Activated CD8-positive, alpha-beta memory T cell treated with anti-CD3 and anti-CD28 coated beads, Interleukin-2, amount 50 U/mL, for 24 hours (primary cell): ENCODE measurements at regions not wholly inside any gene's neighbourhood (a gene's known extent, or its start where the extent isn't known, plus 50 kb on each side); places are given as distances from the start of the nearest gene placed in this dataset.

Experiments used
- DNase-seq: peaks from one replicate; pipeline ENCODE4 v3.0.0-alpha.2; 2020; ENCODE audit errors: extremely low read depth

DNA sequence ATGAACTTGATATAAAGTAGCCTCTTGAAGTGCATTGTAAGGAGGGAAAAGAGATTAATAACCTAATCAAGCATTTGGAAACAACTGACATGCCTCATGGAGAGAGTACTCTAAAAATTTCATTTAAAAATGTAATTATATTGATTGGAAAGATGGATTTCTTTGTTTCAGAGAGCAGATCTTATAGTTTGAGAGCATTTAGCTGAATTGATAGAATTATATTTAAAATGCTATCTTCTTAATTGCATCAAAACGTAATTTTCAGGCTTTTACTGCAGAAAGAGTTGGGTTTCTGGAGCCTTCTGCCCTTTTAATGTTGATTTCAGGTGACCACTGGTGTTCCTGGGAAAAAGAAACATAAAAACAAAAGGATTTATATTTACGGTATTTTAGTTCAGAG is 130.6 kb downstream of the EDN3 start:
- DNase-seq, result no peak

DNA sequence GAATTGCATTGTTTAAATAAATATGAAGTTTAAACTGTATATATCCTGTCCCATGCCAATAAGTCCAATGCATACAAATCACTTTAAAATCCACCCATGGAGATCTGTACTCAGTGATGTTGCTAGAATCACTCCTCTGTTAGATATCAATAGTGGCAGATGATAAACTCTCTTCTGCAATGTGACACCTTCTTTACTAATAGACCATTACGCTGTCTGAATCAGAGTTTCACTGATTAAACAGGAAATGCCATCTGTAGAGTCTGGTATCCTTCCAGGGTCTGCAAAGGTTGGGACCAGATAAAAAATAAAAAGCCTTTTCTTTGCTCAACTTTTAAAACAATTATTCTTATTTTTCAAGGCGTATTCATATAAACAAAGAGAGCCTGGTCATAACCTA is 134.5 kb downstream of the EDN3 start:
- no peak for DNase-seq

DNA sequence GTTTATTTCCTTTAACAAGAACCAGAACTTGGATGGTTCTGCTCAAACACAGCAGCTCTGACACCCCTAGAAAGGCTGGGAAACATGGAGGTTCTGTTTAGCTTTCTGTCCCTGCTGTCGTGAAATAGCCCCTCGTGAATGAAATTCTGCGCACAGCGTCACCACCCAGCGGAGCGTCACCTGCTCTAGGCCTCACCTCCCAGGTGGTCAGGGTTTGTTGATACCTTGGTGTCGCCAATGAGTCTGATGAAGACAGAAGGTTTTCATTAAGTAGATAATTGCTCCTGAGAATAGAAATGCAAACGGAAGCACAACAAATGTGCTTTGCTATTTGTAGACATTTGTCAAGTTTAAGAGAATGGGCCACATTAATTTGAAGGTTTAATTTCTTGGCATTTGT is 135.1 kb downstream of the EDN3 start:
- no peak for DNase-seq

DNA sequence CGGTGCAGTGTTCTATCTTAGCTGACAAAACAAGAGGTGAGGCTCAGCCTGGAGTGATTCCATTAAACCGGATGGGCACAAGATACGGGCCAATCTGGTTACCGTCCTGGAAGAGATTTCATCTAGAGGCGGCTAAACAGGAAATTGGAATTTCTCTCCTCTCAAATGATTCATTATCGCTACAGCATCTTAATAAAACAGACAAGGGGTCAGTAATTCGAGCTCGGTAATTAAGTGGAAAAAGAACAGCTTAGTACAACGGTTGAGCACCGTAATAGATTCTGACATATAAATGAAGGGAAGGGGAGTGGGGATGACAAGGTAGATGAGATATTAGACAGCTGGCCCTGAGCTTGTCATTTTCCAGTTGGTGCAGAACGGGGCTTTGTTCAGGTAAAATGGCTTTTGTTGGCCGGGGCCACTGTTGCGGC is 137.2 kb downstream of the EDN3 start:
- no peak for DNase-seq

DNA sequence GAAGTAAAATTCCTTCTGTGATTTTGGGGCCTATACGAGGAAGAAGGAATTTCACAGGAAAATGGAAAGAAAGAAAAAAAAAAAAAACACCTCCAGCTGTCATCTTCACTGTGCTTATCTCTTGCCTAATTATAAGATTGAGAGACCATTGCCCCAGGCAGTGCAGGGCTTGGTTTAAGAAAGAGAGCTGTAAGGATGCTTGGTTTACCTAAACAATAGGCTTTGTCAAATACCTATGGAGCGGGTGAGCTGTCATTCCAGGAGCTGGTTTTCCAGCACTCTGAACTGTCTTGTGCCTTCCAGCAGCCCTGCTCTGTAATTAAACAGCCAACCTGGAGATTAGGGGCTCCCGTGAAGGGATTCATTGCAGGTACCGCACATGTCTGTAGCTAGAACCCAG is 137.8 kb downstream of the EDN3 start:
- no peak for DNase-seq

DNA sequence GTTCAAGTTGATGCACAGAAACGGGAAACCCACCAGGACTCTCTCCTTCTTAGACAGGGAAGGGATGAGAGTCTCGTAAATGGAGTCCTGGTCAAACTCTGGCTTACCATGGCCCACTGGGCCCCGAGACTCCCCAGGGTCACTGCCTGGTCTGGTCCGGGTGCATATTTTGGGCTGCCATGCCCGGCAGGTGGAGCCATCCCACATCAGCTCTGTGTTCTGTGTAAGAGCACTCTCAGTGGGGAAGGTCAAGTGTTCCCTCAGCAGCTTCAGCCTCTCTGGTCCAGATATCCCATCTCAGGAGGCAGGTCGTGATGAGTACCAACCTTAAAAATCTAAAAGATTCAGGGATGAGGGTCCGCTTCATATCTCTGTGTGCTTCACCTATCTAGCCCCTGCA is 138.8 kb downstream of the EDN3 start:
- no peak for DNase-seq

DNA sequence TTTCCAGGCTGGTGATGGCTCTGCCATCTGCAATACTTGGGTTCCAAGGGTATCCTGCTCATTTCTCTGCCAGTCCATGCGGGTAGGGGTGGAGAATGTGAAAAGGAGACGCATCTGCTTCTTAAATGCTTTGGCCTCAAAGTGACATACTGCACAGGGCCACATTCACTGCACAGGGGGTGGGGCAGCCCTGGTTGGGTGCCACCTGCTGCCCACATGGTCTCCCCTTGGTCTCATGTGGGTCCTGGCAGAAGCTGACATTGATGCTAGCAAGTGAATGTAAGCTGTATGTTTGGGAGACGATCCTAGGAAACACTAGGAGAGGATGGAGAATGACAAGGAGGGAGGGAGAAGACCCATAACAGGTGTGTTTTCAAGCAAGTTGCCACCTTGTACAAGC is 140.9 kb downstream of the EDN3 start:
- no peak for DNase-seq

DNA sequence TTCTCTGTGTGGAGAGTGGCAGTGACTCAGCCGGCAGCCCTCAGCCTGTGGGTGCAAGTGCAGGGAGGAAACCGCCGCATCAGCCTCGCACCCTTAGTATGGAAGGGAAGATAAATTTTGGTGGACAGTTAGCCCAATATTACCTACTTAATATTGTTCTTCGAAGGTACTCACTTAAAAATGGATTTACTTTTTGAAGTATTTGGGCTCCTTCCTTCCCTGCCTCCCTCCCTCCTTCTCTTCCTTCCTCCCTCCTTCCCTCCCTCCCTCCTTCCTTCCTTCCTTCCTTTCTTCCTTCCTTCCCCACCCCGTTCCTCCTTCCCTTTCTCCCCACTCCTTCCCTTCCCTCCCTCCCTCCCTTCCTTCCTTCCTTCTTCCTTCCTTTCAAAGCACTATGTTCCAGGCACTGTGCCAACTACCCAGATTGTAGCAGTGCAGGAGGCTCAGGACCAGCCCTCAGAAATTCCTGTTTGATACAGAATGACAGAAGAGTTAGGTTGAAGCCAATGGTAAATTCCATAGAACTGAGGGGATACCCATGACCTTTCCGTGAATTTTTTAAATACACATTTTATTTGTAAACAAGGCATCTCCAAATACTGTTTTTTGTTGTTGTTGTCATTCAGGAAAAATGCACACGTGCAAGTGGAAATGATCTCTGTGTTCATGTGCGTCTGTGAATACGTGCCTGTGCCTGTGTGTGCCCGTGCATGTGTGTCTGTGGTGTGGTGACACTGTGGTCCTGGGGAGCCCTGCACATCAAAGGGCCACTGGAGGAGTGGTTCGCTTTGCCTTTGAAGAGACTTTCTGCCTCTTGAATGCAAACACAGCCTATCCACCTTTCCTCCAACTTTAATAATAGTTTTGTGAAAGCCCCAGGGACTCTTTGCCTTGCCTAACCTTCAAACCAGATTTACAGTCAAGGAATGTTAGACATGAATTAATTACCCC is 141.7 kb downstream of the EDN3 start:
- DNase-seq, result no peak

DNA sequence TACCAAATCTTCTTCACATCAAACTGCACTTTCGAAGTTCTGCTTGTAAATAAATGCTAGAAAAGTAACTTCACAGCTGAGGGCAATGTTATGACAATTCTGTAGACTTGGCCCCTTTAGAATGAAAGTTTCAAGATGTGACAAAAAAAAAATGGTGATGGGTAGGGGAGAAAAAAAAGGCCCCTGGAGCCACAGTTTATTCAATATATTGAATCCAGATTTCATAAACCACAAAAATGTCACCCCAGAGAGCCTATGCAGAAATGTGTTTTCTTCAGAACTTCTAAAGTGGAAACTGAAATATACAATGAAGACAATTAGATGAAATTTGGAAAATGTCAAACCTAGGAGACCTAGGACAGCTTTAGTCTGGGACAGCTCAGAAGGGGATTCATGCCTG is 143.1 kb downstream of the EDN3 start:
- DNase-seq, result no peak

DNA sequence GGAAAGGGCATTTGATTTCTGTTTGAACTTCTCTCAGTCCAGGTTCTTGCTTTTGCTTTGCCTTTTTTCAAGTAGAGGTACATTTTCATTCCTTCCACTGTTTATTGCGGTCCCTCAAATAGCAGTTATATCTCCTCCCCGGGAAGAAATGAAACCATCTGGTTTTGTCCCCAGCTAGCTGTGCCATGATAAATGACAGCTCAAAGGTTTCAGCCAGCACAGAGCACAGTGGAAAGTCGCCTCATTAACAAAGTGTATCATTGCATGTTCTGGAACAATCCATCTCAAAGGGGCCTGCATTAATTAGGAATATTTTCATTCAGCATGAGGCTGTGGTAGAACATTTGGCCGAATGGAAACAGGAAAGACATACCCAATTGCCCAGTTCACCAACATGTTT is 146.0 kb downstream of the EDN3 start:
- no peak for DNase-seq

DNA sequence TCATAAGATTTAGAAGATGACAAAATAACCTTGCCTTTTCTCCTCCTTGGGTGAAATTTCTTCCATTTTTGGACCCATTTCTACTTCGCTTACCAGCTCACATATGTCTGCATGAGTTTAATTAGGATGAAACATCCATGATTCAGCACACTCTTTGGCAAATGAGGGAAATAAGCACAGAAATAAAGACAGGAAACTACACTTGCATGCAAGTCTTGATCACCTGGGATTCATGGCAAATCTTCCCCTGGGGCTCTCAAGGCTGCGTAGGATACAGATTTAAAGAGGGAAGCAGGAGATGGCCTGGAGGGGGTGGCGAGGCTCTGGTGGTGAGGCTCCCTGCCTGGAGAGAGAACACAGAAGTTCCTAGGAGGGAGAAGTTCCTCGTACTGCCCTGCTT is 147.8 kb downstream of the EDN3 start:
- DNase-seq, result no peak

DNA sequence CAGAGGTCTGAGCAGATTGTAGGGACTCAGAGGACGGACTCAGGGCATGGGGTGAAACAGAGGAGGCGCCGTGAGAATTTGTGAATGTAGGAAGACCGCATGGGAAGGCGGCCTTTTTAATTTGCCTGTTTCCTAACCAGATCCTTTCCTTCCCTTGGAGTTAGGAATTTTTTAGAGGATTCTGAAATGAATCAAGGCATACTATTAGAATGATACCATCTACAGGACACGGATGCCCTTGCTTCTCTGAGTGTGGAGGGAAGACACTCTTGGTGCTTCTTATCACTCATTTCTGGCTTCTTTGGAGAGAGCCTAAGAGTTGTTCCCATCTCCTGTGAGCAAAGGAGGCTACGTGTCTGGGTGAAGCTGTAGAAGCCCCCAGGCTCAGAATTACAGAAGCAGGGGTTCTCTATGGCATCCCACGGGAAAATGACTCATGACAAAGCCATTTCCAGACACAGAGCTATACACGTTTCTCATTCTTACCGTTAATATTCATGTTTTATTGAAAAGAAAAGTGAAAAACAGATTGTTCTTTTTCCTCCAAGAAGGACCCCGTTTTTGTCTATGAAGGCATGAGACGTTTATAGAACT is 148.5 kb downstream of the EDN3 start:
- no peak for DNase-seq

DNA sequence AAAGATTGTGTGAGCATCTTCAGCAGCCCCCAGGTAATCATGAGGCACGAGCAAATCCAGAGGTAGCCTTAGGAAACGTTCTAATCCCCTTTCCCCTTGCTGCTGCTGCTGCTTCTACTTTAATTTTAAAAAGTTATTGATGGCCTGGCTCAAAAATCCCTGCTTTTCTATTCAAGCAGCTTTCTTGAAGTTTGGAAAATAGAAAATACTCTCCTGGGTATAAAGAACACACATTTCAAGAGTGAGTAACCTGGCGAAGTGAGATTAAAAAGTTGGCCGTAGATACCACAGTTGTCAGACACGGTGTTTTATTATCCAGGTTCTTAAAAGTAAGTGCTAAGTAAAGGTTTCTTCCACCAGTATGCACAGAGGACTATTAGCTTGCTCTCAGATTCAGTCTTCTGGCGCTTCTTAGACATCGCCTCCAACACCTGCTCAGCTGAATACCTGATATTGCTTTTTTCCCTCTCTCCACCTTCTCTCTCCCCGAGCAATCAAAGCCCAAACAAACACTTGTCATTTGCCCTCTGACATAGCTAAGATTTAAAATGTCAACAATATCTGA is 150.7 kb downstream of the EDN3 start:
- DNase-seq, result no peak

DNA sequence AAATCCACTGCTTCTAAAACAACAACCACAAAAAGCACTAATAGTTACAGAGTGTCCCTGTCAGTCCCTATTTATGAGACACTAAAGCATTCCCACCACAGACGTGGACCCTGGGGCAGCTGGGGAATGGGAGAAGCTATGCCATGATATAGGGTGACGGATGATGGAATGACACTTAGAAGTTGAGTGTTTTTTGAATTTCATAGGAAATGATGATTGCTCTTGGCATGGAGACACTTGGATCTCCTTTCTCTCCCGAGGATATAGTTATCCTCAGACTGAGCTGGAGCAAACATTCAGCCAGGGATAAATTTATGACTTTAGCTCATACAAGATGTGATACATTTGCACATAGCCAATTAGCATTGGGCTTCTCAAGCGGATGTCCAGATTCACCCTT is 151.2 kb downstream of the EDN3 start:
- no peak for DNase-seq

DNA sequence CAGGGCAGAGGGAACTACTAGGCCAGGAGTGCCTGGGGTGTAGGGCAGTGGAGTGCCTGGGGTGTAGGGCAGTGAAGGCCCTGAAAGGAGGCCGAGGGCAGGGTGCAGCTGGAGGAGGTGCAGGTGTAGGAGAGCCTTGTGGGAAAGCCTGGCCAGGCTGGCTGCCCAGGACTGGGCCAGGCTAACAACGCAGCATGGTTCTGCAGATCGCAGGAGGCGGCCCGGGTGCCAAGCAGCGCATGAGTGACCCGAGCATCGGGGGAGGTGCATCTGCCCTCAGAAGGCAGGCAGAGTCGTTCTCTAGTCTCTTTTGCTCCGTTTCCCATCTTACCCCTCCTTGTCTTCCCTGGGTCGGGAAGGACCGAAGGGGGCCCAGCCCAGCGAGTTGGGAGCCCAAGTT is 151.5 kb upstream of the PHACTR3 start:
- DNase-seq, result no peak

DNA sequence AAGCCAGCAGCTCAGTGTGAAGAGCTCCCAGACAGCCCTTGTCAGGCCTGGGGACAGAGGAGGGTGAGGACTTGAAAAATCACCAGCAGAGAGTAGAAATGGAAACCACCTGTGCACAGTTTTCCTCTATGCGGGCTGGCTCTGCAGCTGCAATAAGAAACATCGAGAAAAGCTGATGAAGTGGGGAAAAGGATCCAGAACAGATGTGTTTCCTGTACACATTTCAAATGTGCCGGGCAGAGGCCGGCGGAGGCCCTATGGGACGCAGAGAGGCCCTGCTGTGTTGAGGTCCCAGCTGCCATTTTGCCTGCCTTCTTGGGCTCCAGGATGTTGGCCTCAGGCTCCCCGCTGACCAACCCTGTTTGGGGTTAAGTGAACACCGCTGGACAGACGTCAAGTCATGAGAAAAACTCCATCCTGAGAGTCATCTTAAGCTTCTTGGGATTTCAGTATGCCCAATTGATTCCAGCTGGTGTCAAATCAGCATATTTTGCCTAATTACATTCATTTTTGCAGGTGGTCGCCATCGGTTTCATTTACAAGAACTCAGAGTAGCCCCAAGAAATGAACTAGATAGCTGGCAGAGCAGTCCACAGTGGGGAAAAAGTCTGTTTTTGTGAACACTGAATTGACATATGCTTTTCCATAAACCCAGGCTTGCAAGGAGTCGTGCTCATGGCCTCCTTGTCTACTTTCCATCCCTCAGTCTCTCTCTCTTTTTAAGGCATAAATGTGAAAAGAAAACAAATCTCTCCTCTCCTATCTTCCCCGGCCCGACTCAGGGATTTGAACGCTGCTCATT is 150.4 kb upstream of the PHACTR3 start:
- DNase-seq, result no peak

DNA sequence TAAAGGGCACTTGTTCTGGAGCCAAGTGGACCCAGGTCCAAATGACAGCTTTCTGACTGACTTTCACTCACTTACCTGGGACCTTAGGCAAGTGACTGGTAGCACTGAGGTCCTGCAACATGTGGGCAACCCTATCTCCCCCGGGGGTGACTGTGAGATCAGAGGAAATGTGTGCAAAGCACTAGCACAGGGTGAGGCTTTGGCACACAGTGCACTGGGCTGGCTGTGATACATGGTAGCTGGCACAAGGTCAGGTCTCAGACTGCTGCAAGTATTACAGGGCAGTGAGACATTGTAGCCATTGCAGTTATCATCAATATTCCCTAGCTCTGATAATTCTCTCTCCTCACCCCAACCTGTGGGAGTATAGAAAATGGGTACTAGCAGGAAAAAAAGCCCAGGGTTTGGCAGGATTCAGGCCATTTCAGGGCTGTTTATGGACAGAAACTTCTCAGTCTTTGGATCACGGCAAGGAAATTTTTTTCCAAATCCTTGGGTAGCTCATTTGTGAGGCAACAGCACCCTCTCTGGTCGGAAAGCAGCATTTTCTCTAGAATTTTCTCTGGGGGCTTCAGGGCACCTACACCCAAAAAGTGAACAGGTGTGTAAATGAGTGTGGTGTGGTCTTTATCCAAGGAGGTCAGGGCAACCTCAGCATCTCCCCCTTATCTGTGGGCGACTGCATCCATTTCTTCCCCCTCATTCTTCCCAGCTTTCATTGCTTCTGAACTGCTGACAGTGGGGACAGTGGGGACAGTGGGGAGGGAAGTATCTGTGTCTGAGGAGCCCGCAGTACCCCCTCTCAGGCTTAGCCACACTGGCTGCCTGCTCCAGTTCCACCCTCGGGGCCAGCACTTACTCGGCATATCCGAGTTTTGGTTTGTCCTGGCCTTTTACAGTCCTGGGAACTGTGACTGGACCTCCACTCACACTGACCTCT is 148.7 kb upstream of the PHACTR3 start:
- no peak for DNase-seq

DNA sequence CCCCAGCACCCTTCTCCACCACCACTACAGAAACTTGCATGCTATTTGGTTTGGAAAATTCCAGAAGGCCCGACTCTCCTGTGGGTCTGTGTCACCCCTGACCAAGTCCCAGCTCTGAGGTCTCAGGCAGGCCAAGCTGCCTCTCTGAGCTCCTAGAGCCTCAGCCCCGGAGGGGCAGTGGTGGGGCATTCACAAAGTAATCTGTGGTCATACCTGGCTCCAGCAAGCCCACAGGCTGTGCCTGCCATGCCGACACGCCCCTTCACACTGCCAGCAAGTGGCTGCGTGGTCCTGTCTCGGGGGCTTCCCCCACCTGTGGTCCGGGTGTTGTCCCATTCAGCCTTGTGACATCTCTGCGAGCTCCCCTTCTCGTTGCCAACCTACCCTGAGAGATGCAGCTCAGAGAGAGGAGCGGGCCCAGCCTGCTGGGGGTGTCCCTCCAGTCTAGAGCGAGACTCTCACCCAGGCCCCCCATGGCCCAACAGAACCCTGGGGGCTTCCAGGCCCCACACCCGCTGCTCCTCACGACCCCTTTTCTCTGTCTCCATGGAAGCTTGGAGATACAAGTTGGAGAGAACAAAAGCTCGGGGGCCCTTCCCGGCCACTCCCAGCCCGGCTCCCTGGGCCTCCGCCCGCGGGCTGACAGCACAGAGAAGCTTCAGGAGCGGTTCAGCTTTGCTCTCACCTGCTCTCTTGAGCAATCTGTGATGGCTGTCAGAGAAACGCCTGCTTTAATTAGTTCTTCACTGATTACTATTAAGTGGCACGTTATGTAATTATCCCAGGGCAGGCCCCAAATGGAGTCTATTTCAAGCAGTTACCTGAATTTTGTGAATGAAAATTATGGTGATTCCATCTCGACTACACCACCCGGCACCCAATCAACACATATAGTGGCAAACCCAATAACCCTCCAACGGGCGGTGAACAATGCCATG is 147.7 kb upstream of the PHACTR3 start:
- DNase-seq, result no peak

DNA sequence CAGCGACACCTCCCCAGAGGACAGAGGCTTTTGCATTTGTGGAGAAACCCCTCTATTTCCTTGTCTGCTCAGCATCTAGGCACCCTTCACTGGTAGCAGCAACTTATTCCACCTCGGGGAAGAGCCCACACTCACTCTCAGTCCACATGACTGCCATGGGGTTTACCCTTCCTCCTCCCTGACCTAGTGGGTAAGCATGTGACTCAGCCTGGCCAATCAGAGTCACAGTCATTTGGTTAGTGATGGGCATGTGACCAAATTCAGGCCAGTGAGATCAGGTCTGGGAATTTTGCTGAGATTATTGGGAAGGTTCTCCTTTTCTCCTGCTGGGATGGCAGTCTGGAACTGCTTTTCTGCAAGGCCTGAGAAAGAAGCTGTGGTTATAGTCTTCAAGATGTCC is 145.7 kb upstream of the PHACTR3 start:
- no peak for DNase-seq

DNA sequence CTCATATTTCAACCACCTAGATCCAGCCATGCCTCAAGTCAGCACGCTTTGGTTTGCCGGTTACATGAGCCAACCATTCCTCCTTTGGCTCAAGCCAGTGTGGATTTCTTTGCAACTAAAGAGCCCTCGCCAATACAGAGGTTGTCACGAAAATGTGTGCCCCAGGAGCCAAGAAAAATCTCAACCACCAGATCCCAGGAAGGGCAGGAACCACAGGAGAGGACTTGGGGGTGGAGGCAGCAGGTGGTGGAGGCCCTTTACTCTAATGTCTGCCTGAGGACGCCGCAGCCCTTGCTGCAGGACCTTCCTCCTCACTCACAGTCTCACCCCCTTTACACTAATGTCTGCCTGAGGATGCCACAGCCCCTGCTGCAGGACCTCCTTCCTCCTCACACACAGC is 144.8 kb upstream of the PHACTR3 start:
- no peak for DNase-seq
